Myocyte (in vitro differentiated cells): ENCODE measurements at regions not wholly inside any gene's neighbourhood (a gene's known extent, or its start where the extent isn't known, plus 50 kb on each side); places are given as distances from the start of the nearest gene placed in this dataset.

Source experiments
- DNase-seq: peaks from one replicate; pipeline ENCODE4 v3.0.0-alpha.2; 2012; ENCODE audit warnings: low read depth

DNA sequence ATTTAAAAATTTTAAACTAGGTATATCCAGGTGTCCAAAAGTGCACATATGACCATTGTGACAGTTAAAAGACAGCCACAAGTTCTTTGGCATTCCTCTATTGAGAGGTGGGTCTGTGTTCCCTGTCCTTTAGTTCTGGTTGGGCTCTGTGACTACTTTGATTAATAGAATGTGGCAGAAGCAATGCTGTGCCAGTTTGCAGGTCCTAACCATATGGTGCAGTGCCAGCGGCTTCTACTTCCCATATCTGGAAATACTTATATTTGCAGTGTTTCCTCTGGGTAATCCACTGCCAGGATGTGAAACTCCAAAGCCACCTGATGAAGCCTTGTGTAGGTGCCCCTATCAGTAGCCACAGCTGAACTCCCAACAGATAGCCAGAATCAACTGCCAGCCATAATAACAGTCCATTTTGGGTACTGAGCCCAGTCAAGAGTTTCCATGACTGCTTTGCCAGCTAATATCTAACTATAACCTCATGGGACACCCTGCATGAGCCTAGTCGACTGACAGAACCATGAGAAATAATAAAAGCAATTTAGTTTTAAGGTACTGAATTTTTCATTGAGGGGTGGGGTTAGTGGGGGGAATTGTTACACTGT, 361.0 kb upstream of the SEMA6A start:
- DNase-seq = no peak

DNA sequence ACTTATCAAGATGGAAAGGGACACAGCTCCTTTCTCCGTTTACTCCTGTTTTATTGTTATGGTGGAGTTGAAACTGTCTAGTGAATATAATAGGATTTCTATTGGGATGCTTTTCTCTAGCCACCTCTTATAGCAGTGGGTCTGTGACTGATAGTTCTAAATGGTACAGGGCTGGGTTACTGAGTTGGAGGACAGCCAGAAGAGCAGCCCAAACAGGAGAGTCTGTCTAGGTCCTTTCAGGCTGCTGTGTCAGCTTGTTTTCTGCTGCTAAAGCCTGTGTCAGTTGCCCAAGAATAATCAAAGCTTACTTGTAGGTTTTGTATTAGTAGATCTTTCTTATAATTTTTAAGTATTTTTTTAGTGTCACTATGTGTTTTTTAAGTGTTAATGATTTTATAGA, 356.0 kb upstream of the SEMA6A start:
- DNase-seq = no peak

DNA sequence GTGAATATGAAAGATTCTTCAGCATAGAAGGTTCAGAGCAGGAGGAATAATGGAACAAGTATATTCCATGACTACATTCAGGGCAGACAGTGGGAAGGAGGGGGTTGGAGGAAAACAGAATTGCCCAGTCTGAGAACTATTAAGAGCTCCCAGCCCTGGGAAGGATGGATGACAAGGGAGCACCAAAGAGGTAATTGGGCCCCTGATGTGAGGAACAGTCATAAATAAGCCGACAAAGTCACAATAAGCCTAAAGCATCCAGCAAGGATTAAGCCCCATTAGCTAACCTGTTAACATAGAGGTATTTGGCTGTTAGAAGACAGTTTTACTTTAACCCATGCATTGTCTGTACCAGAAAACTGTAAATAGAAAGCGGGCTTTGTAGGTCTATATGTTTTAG, 348.7 kb upstream of the SEMA6A start:
- DNase-seq = no peak

DNA sequence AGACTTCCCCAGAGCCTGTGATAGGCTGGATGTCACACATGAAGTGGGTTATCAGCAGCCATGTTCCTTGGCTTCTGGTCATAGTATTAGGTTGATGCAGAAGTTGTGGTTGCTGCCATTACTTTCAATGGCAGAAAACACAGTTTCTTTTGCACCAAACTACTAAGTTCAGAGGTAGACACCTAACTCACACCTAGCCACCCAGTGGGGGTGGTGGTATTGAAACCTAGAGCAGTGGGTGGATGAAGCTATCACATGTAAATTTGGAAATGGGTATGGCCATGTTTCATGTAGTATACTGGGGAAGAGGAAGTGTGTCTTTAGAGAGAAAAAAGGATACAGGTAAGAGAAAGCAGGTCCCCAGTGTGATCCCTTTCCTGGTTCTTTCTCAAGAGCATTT, 347.9 kb upstream of the SEMA6A start:
- DNase-seq = no peak

DNA sequence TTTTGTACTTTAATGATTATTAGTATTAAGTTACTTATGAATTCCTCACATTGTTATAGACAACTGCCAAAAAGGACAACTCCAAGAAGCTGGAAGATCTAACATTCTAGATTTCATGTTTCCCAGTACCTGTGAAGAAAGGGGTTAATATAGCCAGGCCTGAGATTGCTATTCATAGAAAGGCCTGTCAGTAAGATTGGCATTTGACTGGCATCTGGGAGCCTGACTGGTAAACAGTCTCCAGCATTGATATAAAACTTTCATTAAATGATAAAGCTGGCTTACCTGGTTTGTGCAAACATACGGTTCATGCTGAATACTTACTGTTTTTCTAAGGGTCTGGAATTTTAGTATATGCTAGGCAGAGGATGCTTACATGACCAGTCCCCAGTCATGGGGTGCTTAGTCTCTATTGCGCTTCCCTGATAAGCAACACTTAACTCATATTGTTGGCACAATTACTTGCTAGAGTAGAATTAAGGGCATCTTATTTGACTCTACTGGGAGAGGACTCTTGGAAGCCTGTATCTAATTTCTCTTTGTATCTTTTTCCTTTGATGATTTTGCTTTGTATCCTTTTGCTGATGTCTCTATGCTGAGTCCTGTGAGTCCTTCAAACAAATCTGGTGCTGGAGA, 340.4 kb upstream of the SEMA6A start:
- DNase-seq = no peak

DNA sequence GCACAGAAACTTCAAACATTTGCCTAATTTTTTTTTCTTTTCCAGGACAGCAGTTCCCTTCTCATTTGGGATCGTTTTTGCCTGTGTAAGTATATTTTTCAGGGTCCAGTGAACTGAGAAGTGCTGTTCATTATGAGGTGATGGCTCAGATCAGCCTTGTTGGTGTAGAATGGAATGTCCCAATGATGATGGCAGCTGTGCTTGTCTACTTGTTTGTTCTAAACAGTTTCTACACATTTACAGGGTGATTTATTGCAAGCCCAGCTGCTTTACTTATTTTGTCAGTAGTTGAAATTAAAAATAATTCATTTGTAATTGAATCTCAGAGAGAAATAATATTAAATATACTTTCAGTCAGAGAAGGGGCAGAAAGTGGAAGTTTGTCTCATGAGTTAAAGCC, 337.6 kb upstream of the SEMA6A start:
- no peak for DNase-seq

DNA sequence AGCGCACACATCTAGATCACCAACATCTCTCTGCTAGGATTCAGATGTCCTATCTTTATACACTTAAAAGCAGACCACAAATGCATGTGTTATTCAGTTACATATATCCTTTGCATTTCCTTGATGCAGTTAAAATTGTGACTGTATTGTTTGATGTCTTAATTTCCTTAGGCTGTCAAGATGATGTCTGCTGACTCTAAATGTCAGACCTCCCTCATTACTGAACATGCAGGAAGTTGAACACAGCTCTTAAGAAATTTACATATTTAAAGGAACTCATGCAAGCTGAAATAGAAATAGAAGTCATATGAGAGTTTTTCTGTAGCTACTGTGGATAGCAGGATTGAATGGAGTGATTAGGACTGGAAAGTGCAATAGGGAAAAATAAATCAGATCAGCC, 336.5 kb upstream of the SEMA6A start:
- no peak for DNase-seq

DNA sequence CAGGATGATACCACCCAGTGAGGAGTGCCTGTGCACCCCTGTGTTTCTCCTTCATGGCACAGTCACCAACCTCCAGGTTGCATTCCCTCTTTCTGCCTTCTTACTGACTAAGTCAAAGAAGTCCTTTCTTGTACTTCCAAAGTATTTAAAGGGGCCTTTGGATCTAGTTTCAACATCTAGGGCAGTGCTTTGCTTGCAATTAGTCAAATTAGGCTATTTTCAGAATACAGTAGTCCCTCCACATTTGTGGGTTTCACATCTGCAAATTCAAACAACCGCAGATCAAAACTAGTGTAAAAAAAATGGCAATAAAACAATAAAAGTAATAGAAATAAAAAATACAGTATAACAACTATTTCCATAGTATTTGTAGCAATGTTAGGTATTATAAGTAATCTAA, 333.9 kb upstream of the SEMA6A start:
- no peak for DNase-seq

DNA sequence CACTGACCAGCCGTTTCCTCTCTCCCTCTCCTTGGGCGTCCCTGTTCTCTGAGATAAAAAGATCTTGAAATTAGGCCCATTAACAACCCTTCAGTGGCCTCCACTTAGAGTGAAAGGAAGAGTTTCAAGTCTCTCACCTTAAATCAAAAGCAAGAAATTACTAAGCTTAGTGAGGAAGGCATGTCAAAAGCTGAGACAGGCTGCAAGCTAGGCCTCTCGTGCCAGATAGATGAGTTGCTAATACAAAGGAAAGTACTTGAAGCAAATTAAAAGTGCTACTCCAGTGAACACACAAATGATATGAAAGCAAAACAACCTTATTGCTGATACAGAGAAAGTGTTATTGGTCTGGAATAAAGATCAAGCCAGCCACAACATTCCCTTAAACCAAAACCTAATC, 331.3 kb upstream of the SEMA6A start:
- DNase-seq = no peak

DNA sequence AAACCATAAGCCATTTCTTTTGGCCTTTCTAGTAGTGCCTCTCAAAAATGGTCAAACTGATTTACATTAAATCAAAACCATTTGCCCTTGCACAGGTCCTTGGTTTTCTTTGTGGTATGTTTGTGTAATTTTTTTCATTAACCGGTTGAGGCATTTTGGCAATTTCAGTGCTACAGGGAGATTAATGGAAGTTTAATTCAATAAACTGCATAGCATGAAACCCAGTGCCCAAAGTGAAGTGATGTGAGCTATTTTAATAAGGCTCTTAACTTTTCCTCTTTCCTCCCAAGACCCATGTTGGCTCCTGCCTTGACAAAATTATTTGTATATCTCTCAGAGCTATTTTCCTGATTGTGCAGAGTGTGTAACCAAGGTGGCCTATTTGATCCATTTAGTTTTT, 326.2 kb upstream of the SEMA6A start:
- DNase-seq = no peak

DNA sequence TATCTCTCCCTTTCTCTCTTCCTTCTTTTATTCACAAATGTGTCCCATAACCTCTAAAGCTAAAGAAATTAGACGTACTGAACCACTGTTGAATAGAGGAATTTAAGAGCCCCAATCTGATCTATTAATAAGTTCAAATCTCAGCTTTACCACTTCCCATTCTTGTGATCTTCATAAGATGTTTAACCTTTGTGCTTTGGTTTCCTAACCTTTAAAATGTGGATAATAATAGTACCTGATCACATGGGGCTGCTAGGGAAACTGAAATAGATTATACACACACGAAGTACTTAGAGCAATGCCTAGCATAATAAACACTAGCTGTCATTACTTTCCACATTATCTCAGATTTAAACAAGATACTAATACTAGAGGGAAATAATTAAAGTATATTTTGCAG, 324.3 kb upstream of the SEMA6A start:
- no peak for DNase-seq

DNA sequence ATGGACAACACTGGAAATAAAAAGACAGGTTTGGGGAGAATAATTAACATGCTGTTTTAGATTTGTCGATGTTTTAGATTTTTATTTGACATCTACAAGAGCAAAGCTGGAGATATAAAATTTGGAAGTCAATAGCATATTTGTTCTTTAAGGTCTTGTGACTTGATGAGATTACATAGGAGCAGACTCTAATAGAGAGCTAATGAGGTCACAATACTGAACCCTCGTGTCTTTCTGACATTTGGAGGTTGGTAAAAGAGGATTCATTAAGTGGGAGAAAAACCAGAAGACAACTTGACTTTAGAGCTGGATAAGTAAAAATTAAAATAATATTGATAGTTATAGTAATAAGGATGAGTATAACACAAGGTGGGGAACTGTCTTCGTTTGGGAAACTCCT, 322.7 kb upstream of the SEMA6A start:
- DNase-seq = no peak

DNA sequence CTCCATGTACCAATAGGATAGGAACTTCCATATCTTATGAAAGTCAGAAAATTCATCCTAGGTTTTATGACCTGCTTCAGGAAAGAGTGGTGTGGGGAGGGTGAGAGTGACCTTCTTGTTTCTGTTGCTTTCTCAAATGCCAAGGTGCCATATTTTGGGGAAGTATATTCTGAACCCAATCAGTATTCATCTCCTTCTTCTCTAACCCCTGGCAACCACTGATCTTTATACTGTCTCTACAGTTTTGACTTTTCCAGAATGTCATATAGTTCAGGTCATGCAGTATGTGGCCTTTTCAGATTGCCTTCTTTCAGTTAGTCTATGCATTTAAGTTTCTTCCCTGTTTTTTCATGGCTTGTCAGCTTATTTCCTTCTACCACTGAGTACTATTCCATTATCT, 321.4 kb upstream of the SEMA6A start:
- DNase-seq = no peak

DNA sequence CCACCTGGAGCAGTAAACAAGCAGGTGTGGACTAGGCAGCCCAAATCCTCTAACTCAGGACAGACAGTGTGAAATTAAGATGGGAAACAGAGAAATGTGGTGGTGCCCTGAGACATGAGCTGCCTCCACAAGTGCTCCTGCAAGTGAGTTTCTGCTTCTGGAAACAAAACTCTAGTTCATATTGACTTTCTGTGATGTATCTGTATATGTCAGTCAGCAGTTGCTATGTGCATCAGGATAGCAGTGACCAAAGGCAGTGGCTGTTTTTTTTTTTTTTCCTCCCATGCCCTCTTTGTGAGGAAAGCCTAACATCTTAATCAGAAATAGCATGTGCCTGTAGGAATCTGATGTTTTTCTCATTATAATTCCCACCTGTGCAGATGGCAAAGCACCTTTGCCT, 318.4 kb upstream of the SEMA6A start:
- DNase-seq = no peak

DNA sequence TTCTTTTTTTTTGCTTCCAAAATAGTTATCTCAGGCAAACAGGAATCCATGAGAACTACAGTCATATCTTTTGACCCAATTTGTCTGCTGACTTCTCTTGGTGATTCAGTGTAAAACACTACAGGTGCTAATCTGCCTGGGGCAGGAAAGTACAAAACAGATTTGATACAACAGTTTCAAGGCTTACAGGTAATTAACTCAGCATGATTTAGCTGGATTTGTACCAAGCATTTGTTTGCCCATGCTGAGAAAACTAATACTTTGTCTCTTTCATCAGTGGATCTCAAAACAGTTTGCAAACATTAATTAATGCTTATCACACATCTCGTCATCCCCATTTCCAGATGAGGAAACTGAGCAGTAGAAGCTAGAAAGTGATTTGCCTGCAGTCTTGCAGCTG, 312.5 kb upstream of the SEMA6A start:
- DNase-seq = no peak

DNA sequence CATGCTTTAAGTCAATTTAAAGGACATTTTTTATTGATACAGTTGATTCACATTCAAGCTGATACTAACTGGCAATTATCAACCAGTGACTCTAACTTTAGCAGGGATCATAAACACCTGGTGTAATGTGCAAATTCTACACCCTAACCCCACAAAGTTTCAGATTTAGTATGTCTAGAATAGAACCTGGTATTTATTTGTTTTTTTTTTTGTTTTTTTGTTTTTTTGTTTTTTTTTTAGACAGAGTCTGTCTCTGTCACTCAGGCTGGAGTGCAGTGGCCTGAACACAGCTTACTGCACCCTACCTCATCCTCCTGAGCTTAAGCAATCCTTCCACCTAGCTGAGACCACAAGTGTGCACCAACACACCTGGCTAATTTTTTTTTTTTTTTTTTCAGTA, 311.2 kb upstream of the SEMA6A start:
- no peak for DNase-seq

DNA sequence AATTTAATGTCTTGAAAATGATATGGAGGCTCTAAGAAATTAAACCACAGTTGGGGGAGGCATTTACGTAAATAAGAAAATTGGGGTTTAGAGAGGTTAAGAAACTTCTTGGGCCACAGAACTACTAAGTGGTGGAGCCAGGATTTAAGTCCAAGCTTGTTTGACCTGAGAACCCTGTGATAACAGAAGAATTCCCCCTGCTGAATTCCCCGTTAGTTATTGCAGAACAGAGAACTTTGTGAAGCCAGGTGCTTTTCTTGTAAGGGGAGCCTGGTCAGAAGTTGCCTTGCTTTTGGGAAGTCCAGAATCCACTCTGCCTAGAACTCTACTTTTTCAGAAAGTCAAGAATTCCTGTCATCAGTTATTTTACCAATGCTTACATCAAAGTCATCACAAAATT, 309.3 kb upstream of the SEMA6A start:
- no peak for DNase-seq

DNA sequence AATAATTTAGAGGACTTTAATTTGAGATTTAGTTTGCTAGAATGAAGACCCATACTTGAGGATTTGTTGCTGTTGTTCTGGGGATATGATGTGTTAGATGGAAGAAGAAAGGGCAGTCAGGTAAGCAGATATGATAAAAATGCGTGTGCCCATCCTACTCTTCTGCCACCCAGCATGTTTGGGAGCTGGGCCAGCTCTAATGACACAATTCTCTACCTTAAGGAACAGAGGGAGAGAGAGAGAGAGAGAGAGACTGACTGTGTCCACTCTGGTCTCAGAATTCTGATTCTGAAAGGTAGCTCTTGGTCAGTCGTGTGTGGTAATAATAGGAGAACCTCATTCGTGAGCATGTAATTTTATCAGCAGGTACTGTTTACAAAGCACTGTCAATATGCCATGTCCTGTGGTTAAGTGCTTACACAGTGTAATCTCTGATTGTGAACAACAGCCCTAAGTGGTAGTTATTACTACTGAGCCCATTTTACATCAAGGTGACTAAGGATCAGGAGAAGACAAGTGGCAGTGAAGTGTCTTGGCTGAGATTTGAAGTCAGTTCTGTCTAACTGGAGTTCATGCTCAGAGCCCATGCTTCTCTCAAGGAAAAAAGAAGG, 307.4 kb upstream of the SEMA6A start:
- DNase-seq = no peak

DNA sequence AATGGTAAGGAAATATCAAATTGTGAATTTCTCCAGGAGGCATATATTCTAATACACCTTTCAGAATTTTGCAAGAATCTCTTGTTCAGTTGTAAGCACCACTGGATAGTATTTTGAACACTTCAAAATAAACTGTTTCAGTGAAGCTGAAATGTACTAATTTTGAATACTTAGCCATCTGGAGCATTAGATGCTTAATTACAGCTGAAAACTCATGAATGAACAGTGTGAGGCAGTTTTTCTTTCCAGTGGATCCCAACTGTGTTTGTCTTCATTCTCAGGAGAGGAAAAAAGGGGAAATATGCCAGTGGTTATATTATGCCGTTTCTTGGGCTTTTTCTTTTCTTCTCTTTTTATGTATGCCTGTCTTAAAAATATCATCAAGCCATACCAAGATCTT, 306.0 kb upstream of the SEMA6A start:
- no peak for DNase-seq

DNA sequence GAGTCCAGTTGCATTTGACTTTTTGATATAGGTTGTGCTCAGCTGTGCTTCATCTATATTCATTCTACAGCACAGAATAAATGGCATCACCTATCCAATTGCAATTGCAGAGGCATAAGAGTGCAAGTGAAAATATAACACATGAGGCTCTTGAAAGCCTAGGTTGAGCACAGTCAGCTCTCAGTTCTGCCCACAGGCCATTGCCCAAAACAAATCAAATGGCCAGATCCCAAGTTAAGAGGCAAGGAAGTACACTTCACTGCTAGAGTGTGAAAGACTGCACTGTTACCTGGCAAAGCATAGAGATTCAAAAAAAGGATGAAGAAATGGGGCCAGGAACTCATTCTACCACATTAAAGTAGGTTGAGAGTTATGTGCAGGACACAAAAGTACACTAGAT, 305.5 kb upstream of the SEMA6A start:
- no peak for DNase-seq

DNA sequence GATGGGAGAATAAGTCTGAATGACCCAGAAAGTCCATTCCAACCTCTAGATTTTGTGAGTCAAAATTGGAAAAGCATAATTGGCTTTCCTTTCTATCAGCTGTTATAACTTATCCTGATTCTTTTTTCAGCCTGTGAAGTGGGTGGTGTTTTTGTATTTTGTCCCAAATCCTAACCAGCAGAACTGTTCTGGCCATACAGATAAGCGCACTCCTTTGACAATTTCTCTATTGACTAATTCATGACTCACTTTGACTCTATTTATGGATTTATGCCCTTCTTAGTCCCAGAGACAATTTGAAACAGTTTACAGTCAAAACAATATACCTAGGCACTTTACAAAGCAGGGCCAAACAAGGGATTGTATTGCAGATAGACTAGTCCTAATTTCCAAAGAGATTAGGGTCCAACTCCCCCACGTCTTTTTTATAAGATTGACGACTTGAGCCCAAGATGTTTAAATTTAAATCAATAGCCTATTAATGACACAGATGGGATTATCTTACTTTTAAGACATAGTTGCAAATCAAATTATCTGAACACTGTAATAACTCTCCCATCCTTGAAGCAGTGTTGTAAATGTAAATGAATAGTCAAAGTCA, 301.7 kb upstream of the SEMA6A start:
- DNase-seq = no peak

DNA sequence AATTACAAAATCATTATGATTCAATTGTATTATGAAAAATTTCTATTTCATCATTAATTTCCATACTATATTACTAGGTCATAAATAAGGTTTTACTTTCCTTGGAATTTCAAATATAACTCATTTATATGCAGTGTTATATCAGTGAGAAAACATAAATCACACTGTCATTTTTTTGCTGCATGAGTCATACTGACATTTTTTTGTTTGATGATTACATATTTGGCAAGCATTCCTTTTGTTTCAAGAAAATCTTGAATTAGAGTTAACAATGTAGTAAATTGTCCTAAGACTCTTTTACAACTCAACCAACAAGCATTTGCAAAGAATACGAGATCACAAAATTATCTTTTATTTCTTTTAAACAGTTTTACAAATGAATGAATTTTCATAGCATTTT, 298.4 kb upstream of the SEMA6A start:
- no peak for DNase-seq

DNA sequence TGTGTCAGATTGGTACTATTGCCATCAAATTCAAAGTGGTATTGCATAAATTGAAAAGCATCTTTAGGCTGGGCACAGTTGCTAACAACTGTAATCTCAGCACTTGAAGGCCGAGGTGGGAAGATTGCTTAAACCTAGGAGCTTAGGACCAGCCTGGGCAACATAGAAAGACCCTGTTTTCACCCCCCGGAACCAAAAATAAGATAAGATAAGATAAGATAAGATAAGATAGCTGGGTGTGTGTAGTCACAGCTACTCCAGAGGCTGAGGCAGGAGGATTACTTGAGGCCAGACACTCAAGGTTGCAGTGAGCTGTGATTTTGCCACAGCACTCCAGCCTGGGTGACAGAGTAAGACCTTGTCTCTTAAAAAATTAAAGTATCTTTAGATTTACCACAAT, 297.9 kb upstream of the SEMA6A start:
- no peak for DNase-seq
